ENCODE measurements at regions not wholly inside any gene's neighbourhood (a gene's known extent, or its start where the extent isn't known, plus 50 kb on each side); places are given as distances from the start of the nearest gene placed in this dataset.

- TF ChIP-seq ZNF292 (tag by site-specific recombination; IDR thresholded peaks at IDR 0.05; ENCODE audit: borderline replicate concordance, low read depth) (no peak), REST (tag by site-specific recombination; IDR thresholded peaks at IDR 0.05) (no peak), TRIM28 (IDR thresholded peaks at IDR 0.05; ENCODE audit: borderline replicate concordance, low read length) (no peak)
These were observed 71.4 kb downstream of the TLR4 start for GRCh38 chr9:117775591-117775990.

Data from HEK293 (cell line).